GM12878 (cell line): ENCODE measurements at regions not wholly inside any gene's neighbourhood (a gene's known extent, or its start where the extent isn't known, plus 50 kb on each side); places are given as distances from the start of the nearest gene placed in this dataset.
A peak's percentile ranks its signal among the peaks of the same experiment; 100 is the strongest.

Experiments used
- ATAC-seq: fragments of 200-7000 bp; cut with Tn5 transposase; 3 replicates; pipeline ENCODE4 v1.9.1; 2020; ENCODE audit warnings: mild to moderate bottlenecking, moderate library complexity
- BruUV-seq: library from RNA; stranded (reverse); fragments of 400-500 nt; replicated peaks from 2 replicates; lab custom pipeline; 2021; lab: Mats Ljungman, UMichigan
- CTCF ChIA-PET: fragments of 300-600 bp; sonication (Branson Sonifier 250); formaldehyde crosslinking; extraction: SDS; loops from one replicate; lab custom pipeline; 2021; ENCODE audit warnings: inconsistent platforms; lab: Yijun Ruan, JAX
- POLR2A ChIA-PET: fragments of 350-600 bp; formaldehyde crosslinking; extraction: SDS; loops from one replicate; lab custom pipeline; 2021; ENCODE audit warnings: inconsistent platforms; lab: Charles Lee
- RAD21 ChIA-PET: fragments of 300-600 bp; sonication (Branson Sonifier 250); formaldehyde crosslinking; loops from one replicate; lab custom pipeline; 2023; ENCODE audit warnings: antibody characterized with exemption; ENCODE audit not compliant: unreplicated experiment; lab: Charles Lee
- SMC1A ChIA-PET: fragments of 300-600 bp; sonication (Branson Sonifier 250); formaldehyde crosslinking; loops from one replicate; lab custom pipeline; 2023; ENCODE audit not compliant: unreplicated experiment, uncharacterized antibody; lab: Charles Lee
- DNase-seq: peaks from one replicate; pipeline ENCODE4 v3.0.0-alpha.2; 2011; ENCODE audit warnings: low read depth, low spot score
- FAIRE-seq: peaks from 3 replicates; lab custom pipeline; 2011; peaks lifted over from hg19 to GRCh38; lab: Jason Lieb, UNC
- H2AFZ ChIP-seq: 2 replicates; pipeline ENCODE4 v1.6.0; 2011; ENCODE audit warnings: low read depth, low read length, control low read depth; ENCODE audit not compliant: control insufficient read depth
- H3K27ac ChIP-seq: 2 replicates; pipeline ENCODE4 v1.5.1; 2011; ENCODE audit warnings: control low read depth; ENCODE audit not compliant: control insufficient read depth, insufficient read depth
- H3K27me3 ChIP-seq, 2 experiments: replicated peaks in 1 of 2; 2 replicates each; pipeline versions ENCODE4 v1.6.0 to v1.6.1; 2011; ENCODE audit warnings: low read length in 1 of 2; ENCODE audit not compliant: control insufficient read depth in 2 of 2, insufficient read depth in 2 of 2
- H3K36me3 ChIP-seq, 2 experiments: 2 replicates each; pipeline ENCODE4 v1.5.1; 2011; ENCODE audit warnings: low read length in 1 of 2; ENCODE audit not compliant: control insufficient read depth in 2 of 2, insufficient read depth in 2 of 2
- H3K4me1 ChIP-seq: 2 replicates; pipeline ENCODE4 v1.6.1; 2011; ENCODE audit warnings: mild to moderate bottlenecking, low read length, moderate library complexity, mixed read lengths; ENCODE audit not compliant: control insufficient read depth, insufficient read depth
- H3K4me2 ChIP-seq: 2 replicates; pipeline ENCODE4 v1.6.0; 2011; ENCODE audit warnings: control low read depth; ENCODE audit not compliant: control insufficient read depth, insufficient read depth
- H3K4me3 ChIP-seq: fragments of 200-600 bp; sonication (generic); 2 replicates; pipeline ENCODE4 v1.5.1; 2016
- H3K79me2 ChIP-seq: 2 replicates; pipeline ENCODE4 v1.6.0; 2011; ENCODE audit warnings: low read length; ENCODE audit not compliant: control insufficient read depth, insufficient read depth
- H3K9ac ChIP-seq: 2 replicates; pipeline ENCODE4 v1.8.0; 2011; ENCODE audit warnings: low read length, control low read depth, mixed read lengths; ENCODE audit not compliant: control insufficient read depth, insufficient read depth
- H3K9me3 ChIP-seq: replicated peaks from 3 replicates; pipeline ENCODE4 v1.5.1; 2011; ENCODE audit warnings: mild to moderate bottlenecking, low read length; ENCODE audit not compliant: control insufficient read depth, insufficient read depth
- H4K20me1 ChIP-seq: 2 replicates; pipeline ENCODE4 v1.6.0; 2011; ENCODE audit not compliant: control insufficient read depth, insufficient read depth
- BACH1 ChIP-seq: fragments of 450-650 bp; IDR thresholded peaks from 2 replicates; pipeline ENCODE4 v1.6.1; 2017; ENCODE audit warnings: mild to moderate bottlenecking, borderline replicate concordance
- BHLHE40 ChIP-seq, 2 experiments: fragments of 450-650 bp in 1 of 2; IDR thresholded peaks; 2 replicates each; pipeline ENCODE4 v1.6.1; 2011 to 2017; ENCODE audit warnings: low read depth in 2 of 2, borderline replicate concordance in 1 of 2, improper control_type of control experiment in 1 of 2, low read length in 1 of 2, mild to moderate bottlenecking in 1 of 2
- CTCF ChIP-seq, 3 experiments: IDR thresholded peaks in 2 of 3; conservative IDR thresholded peaks in 1 of 3; 2 replicates each; pipeline ENCODE4 v1.5.1; 2011; ENCODE audit warnings: low read depth in 3 of 3, low read length in 3 of 3, mild to moderate bottlenecking in 3 of 3, control low read depth in 2 of 3, moderate library complexity in 2 of 3, inconsistent platforms in 1 of 3, mixed read lengths in 1 of 3; ENCODE audit not compliant: control insufficient read depth in 2 of 3, insufficient read depth in 1 of 3; ENCODE audit errors: extremely low read depth in 1 of 3
- CUX1 ChIP-seq: IDR thresholded peaks from 2 replicates; pipeline ENCODE4 v1.6.1; 2012; ENCODE audit warnings: improper control_type of control experiment, low read depth, low read length; ENCODE audit not compliant: insufficient replicate concordance
- FOXM1 ChIP-seq: IDR thresholded peaks from 2 replicates; pipeline ENCODE4 v1.6.1; 2012; ENCODE audit warnings: low read depth, mild to moderate bottlenecking, inconsistent platforms, low read length, moderate library complexity
- HDAC2 ChIP-seq: fragments of 200-600 bp; sonication (generic); IDR thresholded peaks from 2 replicates; pipeline ENCODE4 v1.6.1; 2017
- POLR2AphosphoS2 ChIP-seq: IDR thresholded peaks from 2 replicates; pipeline ENCODE4 v1.6.1; 2011; ENCODE audit warnings: low read depth, mild to moderate bottlenecking, low read length, improper control_type of control experiment, moderate library complexity
- RAD21 ChIP-seq: IDR thresholded peaks from 2 replicates; pipeline ENCODE4 v1.6.1; 2011; ENCODE audit warnings: mild to moderate bottlenecking, low read depth, low read length, moderate library complexity; ENCODE audit not compliant: insufficient read depth
- SMC3 ChIP-seq: IDR thresholded peaks from 2 replicates; pipeline ENCODE4 v1.6.1; 2011; ENCODE audit warnings: low read length, improper control_type of control experiment, borderline replicate concordance
- WGBS: methylation state at CpG from one replicate; pipeline ENCODE4 v1.1.6; 2016; ENCODE audit warnings: low lambda C conversion rate; ENCODE audit not compliant: insufficient replicate concordance, insufficient coverage; ENCODE audit errors: missing lambda C conversion rate; 5-methylcytosine and 5-hydroxymethylcytosine counted together
- in situ Hi-C: fragments of 300-500 bp; cut with MboI; formaldehyde crosslinking; loops from 9 replicates; pipeline ENCODE4 v1.14.3; 2018; ENCODE audit warnings: mixed read lengths
- intact Hi-C: fragments of 100-400 bp; cut with micrococcal nuclease; formaldehyde crosslinking; loops from one replicate; pipeline ENCODE4 v1.14.2; 2022; ENCODE audit not compliant: unreplicated experiment

GRCh38 chr14:76710056-76711010, 50.9 kb upstream of the VASH1 start:
- no peaks in the 10 kb centered on the region for H3K79me2 ChIP-seq
- H3K4me1 ChIP-seq: no peaks in the 10 kb centered on the region
- H3K27ac ChIP-seq: no peak overlapping the region
- ChIA-PET POLR2A (interaction anchor here (0.8 kb wide), 1 partner anchor 101 kb away, joined by 3 read pairs; no protein-coding TSS in a partner anchor), CTCF (interaction anchor here (0.6 to 9.0 kb wide), 47 partner anchors 8 to 1748 kb away, joined by 3 to 136 read pairs (median 4); partner anchors contain the start of gene ANGEL1), SMC1A (interaction anchor here (0.8 to 5.5 kb wide), 18 partner anchors 10 to 605 kb away, joined by 3 to 67 read pairs (median 4); no protein-coding TSS in a partner anchor), RAD21 (interaction anchor here (1.0 to 3.5 kb wide), 13 partner anchors 17 to 605 kb away, joined by 3 to 41 read pairs (median 4); partner anchors contain the start of gene ANGEL1)
- no peaks in the 10 kb centered on the region for H3K9me3 ChIP-seq
- peak; percentile 64 for ATAC-seq
- H3K4me3 ChIP-seq: no peak overlapping the region
- H4K20me1 ChIP-seq: no peaks in the 10 kb centered on the region
- TF ChIP-seq CUX1: no peak
- TF ChIP-seq RAD21: peak; percentile 74
- TF ChIP-seq BACH1: no peak
- TF ChIP-seq HDAC2: no peak
- TF ChIP-seq SMC3: peak; percentile 74; the same call in 1 of the 2 replicates
- TF ChIP-seq FOXM1: no peak
- TF ChIP-seq CTCF (IDR thresholded peaks at IDR 0.05 in 2 of 3, conservative IDR thresholded peaks at IDR 0.05 in 1 of 3; ENCODE audit: control insufficient read depth in 2 of 3, extremely low read depth in 1 of 3, insufficient read depth in 1 of 3, low read depth in 3 of 3, low read length in 3 of 3): peak; percentile 65 to 73 (median 69)
- TF ChIP-seq POLR2AphosphoS2: no peak
- no peak for TF ChIP-seq BHLHE40 (IDR thresholded peaks at IDR 0.05; ENCODE audit: borderline replicate concordance in 1 of 2, low read depth in 2 of 2, low read length in 1 of 2)
- in situ Hi-C loops (loop anchor here (10.0 kb wide), 1 partner anchor 354 kb away; no protein-coding TSS in a partner anchor), intact Hi-C loops (loop anchor here (1.0 to 5.0 kb wide), 5 partner anchors 75 to 382 kb away; no protein-coding TSS in a partner anchor)
- WGBS: 21% methylated on average over 13 of the region's 13 CpGs
- FAIRE-seq: peak; percentile 91
- no peak overlapping the region for H3K9ac ChIP-seq
- H2AFZ ChIP-seq: no peak overlapping the region
- no peak for DNase-seq
- no peaks in the 10 kb centered on the region for H3K36me3 ChIP-seq
- H3K4me2 ChIP-seq: no peak overlapping the region
- no TSS peak for BruUV-seq
- H3K27me3 ChIP-seq: no peaks in the 10 kb centered on the region; a peak in 2 of 4 replicates
